H1 (cell line): ENCODE measurements at regions not wholly inside any gene's neighbourhood (a gene's known extent, or its start where the extent isn't known, plus 50 kb on each side); places are given as distances from the start of the nearest gene placed in this dataset.

Experiments used
- MAFK ChIP-seq: IDR thresholded peaks from 2 replicates; pipeline ENCODE4 v1.6.1; 2012; ENCODE audit warnings: low read depth, mild to moderate bottlenecking, improper control_type of control experiment, low read length
- SUZ12 ChIP-seq: fragments of 200-600 bp; sonication (generic); IDR thresholded peaks from 2 replicates; pipeline ENCODE4 v1.6.1; 2012; ENCODE audit warnings: mild to moderate bottlenecking, inconsistent platforms, low read length, moderate library complexity, mixed read lengths

DNA sequence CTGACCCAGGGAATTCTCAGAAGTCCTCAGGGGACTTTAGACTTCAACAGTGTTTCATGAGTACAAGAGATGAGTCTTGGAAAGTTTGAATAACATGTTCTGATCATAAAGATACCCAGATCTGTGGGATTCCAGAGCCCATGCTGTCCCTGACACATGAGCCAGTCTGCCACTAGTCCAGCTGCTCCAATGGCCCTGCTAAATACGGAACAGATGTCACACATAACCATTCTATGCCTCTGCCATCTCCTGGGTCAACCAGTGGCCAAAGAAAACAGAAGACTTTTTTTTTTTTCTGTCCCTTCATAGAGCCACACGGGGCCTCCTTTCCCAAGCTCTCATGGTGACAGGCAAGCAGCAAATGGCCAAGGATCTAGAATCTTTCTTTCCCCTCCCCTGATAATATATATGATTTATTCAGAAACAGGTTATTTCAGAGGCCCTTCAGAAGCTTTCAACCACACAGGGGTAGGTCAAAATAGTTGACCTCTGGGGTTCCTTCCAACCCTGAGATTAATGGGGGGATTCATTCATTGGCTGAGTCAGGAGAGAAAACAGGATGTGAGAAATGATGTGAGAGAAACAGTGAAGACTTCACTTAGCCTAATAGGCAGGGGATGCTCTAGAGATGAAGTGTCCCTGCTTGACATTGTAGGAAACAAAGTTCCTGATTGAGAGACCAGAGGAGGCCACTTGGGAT is 367.7 kb downstream of the CDK5RAP2 start (continued):
- no peak for TF ChIP-seq SUZ12
- TF ChIP-seq MAFK, result no peak
- TF ChIP-seq, all 59 proteins: peak for 0
